ENCODE measurements at regions not wholly inside any gene's neighbourhood (a gene's known extent, or its start where the extent isn't known, plus 50 kb on each side); places are given as distances from the start of the nearest gene placed in this dataset.

GRCh38 chr10:43881657-43882056 is 233.0 kb upstream of the ZNF32 start:
- H3K4me1 Mint-ChIP-seq = peaks cover 5 to 8% of the 10 kb centered on the region in 2 donors
- H3K27me3 Mint-ChIP-seq (ENCODE audit: low read depth in 2 of 2) = peaks cover 9 to 14% of the 10 kb centered on the region in 2 donors
- no peaks in the 10 kb centered on the region for H3K9me3 Mint-ChIP-seq
- TF ChIP-seq, protein P1, sequence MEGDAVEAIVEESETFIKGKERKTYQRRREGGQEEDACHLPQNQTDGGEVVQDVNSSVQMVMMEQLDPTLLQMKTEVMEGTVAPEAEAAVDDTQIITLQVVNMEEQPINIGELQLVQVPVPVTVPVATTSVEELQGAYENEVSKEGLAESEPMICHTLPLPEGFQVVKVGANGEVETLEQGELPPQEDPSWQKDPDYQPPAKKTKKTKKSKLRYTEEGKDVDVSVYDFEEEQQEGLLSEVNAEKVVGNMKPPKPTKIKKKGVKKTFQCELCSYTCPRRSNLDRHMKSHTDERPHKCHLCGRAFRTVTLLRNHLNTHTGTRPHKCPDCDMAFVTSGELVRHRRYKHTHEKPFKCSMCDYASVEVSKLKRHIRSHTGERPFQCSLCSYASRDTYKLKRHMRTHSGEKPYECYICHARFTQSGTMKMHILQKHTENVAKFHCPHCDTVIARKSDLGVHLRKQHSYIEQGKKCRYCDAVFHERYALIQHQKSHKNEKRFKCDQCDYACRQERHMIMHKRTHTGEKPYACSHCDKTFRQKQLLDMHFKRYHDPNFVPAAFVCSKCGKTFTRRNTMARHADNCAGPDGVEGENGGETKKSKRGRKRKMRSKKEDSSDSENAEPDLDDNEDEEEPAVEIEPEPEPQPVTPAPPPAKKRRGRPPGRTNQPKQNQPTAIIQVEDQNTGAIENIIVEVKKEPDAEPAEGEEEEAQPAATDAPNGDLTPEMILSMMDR (IDR thresholded peaks at IDR 0.05) = no peak
- no peak overlapping the region for H3K4me3 Mint-ChIP-seq
- H3K36me3 Mint-ChIP-seq = no peaks in the 10 kb centered on the region
- intact Hi-C loops (cut with micrococcal nuclease) = no loop called here
- H3K27ac Mint-ChIP-seq = no peak overlapping the region
- no peak for DNase-seq
- no peak overlapping the region for H3K4me3 ChIP-seq (ENCODE audit: low read length)
- H3K4me1 ChIP-seq (ENCODE audit: control insufficient read depth, insufficient read depth, low read length) = no peaks in the 10 kb centered on the region
- H3K9me3 ChIP-seq (ENCODE audit: control insufficient read depth, insufficient read depth, low read length) = no peaks in the 10 kb centered on the region
- H3K36me3 ChIP-seq (ENCODE audit: control insufficient read depth, insufficient read depth, low read length) = no peaks in the 10 kb centered on the region
- no peaks in the 10 kb centered on the region for H3K27me3 ChIP-seq (ENCODE audit: control insufficient read depth, insufficient read depth, low read length)
- H3K27ac ChIP-seq (ENCODE audit: low read length) = no peak overlapping the region
- 82% methylated on average over 2 of the region's 2 CpGs for WGBS (ENCODE audit: insufficient coverage)
- no peak for ATAC-seq

- TF ChIP-seq, protein P1 (IDR thresholded peaks at IDR 0.05) = no peak
- no peak overlapping the region for H3K27ac ChIP-seq (ENCODE audit: low read length)
- no peaks in the 10 kb centered on the region for H3K27me3 ChIP-seq (ENCODE audit: control insufficient read depth, insufficient read depth, low read length)
- no peaks in the 10 kb centered on the region for H3K4me1 ChIP-seq (ENCODE audit: control insufficient read depth, insufficient read depth, low read length)
- H3K27ac Mint-ChIP-seq = no peak overlapping the region
- H3K4me3 ChIP-seq (ENCODE audit: low read length) = no peak overlapping the region
- 88% methylated on average over 8 of the region's 8 CpGs for WGBS (ENCODE audit: insufficient coverage)
- H3K9me3 ChIP-seq (ENCODE audit: control insufficient read depth, insufficient read depth, low read length) = no peaks in the 10 kb centered on the region
- H3K36me3 Mint-ChIP-seq = no peaks in the 10 kb centered on the region
- H3K4me1 Mint-ChIP-seq = peaks cover 5 to 8% of the 10 kb centered on the region in 2 donors
- H3K36me3 ChIP-seq (ENCODE audit: control insufficient read depth, insufficient read depth, low read length) = no peaks in the 10 kb centered on the region
- DNase-seq (no peak), ATAC-seq (no peak)
- H3K27me3 Mint-ChIP-seq (ENCODE audit: low read depth in 2 of 2) = peaks cover 3 to 14% of the 10 kb centered on the region in 2 donors
- intact Hi-C loops (cut with micrococcal nuclease) = no loop called here
- H3K4me3 Mint-ChIP-seq = no peak overlapping the region
- H3K9me3 Mint-ChIP-seq = no peaks in the 10 kb centered on the region
Measured at GRCh38 chr10:43880160-43880559, 231.5 kb upstream of the ZNF32 start.

- ATAC-seq (no peak), DNase-seq (no peak)
- intact Hi-C loops (cut with micrococcal nuclease) = no loop called here
Measured at GRCh38 chr10:43879742-43880141, 231.1 kb upstream of the ZNF32 start.

GRCh38 chr10:43879162-43879561 is 230.5 kb upstream of the ZNF32 start:
- no peak for ATAC-seq
- Mint-ChIP-seq H3K36me3 (no peaks in the 10 kb centered on the region), H3K4me1 (peaks cover 5 to 8% of the 10 kb centered on the region in 2 donors), H3K9me3 (no peaks in the 10 kb centered on the region), H3K4me3 (no peak overlapping the region), H3K27me3 (ENCODE audit: low read depth in 2 of 2) (peaks cover 4 to 15% of the 10 kb centered on the region in 2 donors), H3K27ac (no peak overlapping the region)
- no peaks in the 10 kb centered on the region for H3K27me3 ChIP-seq (ENCODE audit: control insufficient read depth, insufficient read depth, low read length)
- no peaks in the 10 kb centered on the region for H3K9me3 ChIP-seq (ENCODE audit: control insufficient read depth, insufficient read depth, low read length)
- H3K27ac ChIP-seq (ENCODE audit: low read length) = no peak overlapping the region
- DNase-seq = no peak
- TF ChIP-seq, protein P1 (IDR thresholded peaks at IDR 0.05) = no peak
- 92% methylated on average over 7 of the region's 7 CpGs for WGBS (ENCODE audit: insufficient coverage)
- intact Hi-C loops (cut with micrococcal nuclease) = no loop called here
- no peak overlapping the region for H3K4me3 ChIP-seq (ENCODE audit: low read length)
- H3K36me3 ChIP-seq (ENCODE audit: control insufficient read depth, insufficient read depth, low read length) = no peaks in the 10 kb centered on the region
- no peaks in the 10 kb centered on the region for H3K4me1 ChIP-seq (ENCODE audit: control insufficient read depth, insufficient read depth, low read length)

More at GRCh38 chr10:43879742-43880141, 231.1 kb upstream of the ZNF32 start:
- WGBS (ENCODE audit: insufficient coverage) = 86% methylated on average over 12 of the region's 12 CpGs
- H3K9me3 ChIP-seq (ENCODE audit: control insufficient read depth, insufficient read depth, low read length) = no peaks in the 10 kb centered on the region
- H3K9me3 Mint-ChIP-seq = no peaks in the 10 kb centered on the region
- H3K27ac ChIP-seq (ENCODE audit: low read length) = no peak overlapping the region
- TF ChIP-seq, protein P1 (IDR thresholded peaks at IDR 0.05) = no peak
- no peaks in the 10 kb centered on the region for H3K27me3 ChIP-seq (ENCODE audit: control insufficient read depth, insufficient read depth, low read length)
- no peak overlapping the region for H3K4me3 Mint-ChIP-seq
- no peak overlapping the region for H3K4me3 ChIP-seq (ENCODE audit: low read length)
- H3K36me3 ChIP-seq (ENCODE audit: control insufficient read depth, insufficient read depth, low read length) = no peaks in the 10 kb centered on the region
- no peaks in the 10 kb centered on the region for H3K36me3 Mint-ChIP-seq
- H3K27me3 Mint-ChIP-seq (ENCODE audit: low read depth in 2 of 2) = peaks cover 0 to 14% of the 10 kb centered on the region in 2 donors
- H3K4me1 Mint-ChIP-seq = peaks cover 5 to 8% of the 10 kb centered on the region in 2 donors
- no peak overlapping the region for H3K27ac Mint-ChIP-seq
- no peaks in the 10 kb centered on the region for H3K4me1 ChIP-seq (ENCODE audit: control insufficient read depth, insufficient read depth, low read length)
